ENCODE measurements at regions not wholly inside any gene's neighbourhood (a gene's known extent, or its start where the extent isn't known, plus 50 kb on each side); places are given as distances from the start of the nearest gene placed in this dataset.

- in situ Hi-C loops (cut with MboI; ENCODE audit: low sequenced_read_pairs in 4 of 4) = no loop called here
- Histone ChIP-seq H3K4me1 (peaks cover 0 to 4% of the 10 kb centered on the region in 2 donors), H3K4me3 (no peak overlapping the region), H3K36me3 (no peaks in the 10 kb centered on the region), H3K27me3 (no peaks in the 10 kb centered on the region), H3K27ac (no peak overlapping the region), H3K9me3 (no peaks in the 10 kb centered on the region)
- ATAC-seq (no peak), DNase-seq (no peak)
- TF ChIP-seq POLR2A (IDR thresholded peaks at IDR 0.05) = no peak
- TF ChIP-seq, protein P1, sequence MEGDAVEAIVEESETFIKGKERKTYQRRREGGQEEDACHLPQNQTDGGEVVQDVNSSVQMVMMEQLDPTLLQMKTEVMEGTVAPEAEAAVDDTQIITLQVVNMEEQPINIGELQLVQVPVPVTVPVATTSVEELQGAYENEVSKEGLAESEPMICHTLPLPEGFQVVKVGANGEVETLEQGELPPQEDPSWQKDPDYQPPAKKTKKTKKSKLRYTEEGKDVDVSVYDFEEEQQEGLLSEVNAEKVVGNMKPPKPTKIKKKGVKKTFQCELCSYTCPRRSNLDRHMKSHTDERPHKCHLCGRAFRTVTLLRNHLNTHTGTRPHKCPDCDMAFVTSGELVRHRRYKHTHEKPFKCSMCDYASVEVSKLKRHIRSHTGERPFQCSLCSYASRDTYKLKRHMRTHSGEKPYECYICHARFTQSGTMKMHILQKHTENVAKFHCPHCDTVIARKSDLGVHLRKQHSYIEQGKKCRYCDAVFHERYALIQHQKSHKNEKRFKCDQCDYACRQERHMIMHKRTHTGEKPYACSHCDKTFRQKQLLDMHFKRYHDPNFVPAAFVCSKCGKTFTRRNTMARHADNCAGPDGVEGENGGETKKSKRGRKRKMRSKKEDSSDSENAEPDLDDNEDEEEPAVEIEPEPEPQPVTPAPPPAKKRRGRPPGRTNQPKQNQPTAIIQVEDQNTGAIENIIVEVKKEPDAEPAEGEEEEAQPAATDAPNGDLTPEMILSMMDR (IDR thresholded peaks at IDR 0.05 in 4 of 5, conservative IDR thresholded peaks at IDR 0.05 in 1 of 5) = no peak
- intact Hi-C loops (cut with DNase I; ENCODE audit: low total_unique reads) = no loop called here
Measured at GRCh38 chr3:148030975-148031374, 621.8 kb downstream of the ZIC1 start.

GRCh38 chr3:148034353-148034752 lies 625.2 kb downstream of the ZIC1 start:
- Histone ChIP-seq H3K4me3 (no peak overlapping the region), H3K27me3 (no peaks in the 10 kb centered on the region), H3K36me3 (no peaks in the 10 kb centered on the region), H3K27ac (no peak overlapping the region), H3K9me3 (no peaks in the 10 kb centered on the region), H3K4me1 (no peaks in the 10 kb centered on the region)
- TF ChIP-seq, protein P1 (IDR thresholded peaks at IDR 0.05 in 4 of 5, conservative IDR thresholded peaks at IDR 0.05 in 1 of 5) = no peak
- no peak for TF ChIP-seq POLR2A (IDR thresholded peaks at IDR 0.05)
- DNase-seq (no peak), ATAC-seq (no peak)
- intact Hi-C loops (cut with DNase I; ENCODE audit: low total_unique reads) = no loop called here
- in situ Hi-C loops (cut with MboI; ENCODE audit: low sequenced_read_pairs in 4 of 4) = no loop called here

DNA sequence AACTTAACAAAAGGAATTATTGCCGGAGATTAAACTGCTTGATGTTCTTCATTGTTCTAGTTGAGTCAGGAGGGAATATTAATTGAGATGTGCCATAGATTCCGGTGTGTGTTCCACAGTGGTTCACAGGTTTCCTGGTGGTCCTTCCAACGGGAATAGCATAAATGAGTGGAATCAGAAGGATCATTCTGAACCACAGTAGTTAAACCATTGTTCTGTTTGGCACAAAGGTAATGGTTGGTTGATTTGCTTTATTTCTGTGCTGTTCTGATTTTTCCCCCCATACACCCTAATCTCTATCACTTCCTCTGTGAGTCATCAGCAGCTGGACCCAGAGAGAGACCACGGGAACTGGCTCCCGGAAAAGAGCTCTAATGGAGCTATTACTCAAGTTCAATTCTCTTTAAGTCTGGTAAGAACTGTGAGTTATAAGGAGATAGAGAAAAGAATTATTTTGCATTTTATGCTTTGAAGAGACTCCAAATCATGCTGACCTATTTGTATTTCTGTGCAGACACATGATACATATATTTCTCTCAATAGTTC lies 627.2 kb downstream of the ZIC1 start:
- Histone ChIP-seq H3K4me1 (no peaks in the 10 kb centered on the region), H3K4me3 (no peak overlapping the region), H3K36me3 (no peaks in the 10 kb centered on the region), H3K27me3 (no peaks in the 10 kb centered on the region), H3K9me3 (no peaks in the 10 kb centered on the region), H3K27ac (no peak overlapping the region)
- in situ Hi-C loops (cut with MboI; ENCODE audit: low sequenced_read_pairs in 4 of 4) (no loop called here), intact Hi-C loops (cut with DNase I; ENCODE audit: low total_unique reads) (no loop called here)
- DNase-seq (no peak), ATAC-seq (no peak)
- TF ChIP-seq, protein P1 (IDR thresholded peaks at IDR 0.05 in 4 of 5, conservative IDR thresholded peaks at IDR 0.05 in 1 of 5) = no peak
- no peak for TF ChIP-seq POLR2A (IDR thresholded peaks at IDR 0.05)

DNA sequence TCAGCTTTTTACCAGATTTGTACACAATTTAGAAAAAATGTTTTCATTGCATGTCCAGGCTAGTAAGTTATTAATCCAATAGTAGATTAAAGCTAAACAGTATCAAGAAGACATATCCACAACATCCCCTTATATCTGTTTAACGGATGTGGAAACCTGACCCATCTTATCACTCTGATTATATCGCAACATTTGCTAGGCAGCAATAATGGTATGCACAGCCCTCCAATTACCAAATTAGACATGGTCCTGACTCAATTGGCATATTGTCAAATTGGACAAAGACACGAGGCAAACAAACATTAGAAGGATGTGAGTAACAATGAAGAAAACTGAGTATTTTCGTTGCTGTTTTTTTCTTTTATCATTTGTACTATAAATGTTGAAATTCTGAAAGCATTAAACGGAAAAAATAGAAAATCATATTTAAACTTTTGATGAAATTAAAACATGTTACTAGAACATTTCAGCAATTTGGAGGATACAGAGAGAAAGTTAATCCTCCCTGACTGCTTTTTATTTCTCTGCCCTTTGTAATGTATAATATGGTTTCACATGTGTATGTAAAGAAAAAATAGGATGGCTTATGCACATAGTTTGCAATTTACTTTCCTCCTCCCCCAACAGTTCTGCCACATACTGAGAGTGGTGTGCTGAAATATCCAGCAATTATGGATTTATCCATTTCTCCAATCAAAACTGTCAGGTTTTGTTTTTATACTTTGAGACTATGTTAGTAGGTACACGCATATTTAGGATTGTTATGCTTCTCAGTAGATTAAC lies 633.7 kb downstream of the ZIC1 start:
- ATAC-seq = no peak
- intact Hi-C loops (cut with DNase I; ENCODE audit: low total_unique reads) = no loop called here
- H3K4me3 ChIP-seq = no peak overlapping the region
- H3K27ac ChIP-seq = no peak overlapping the region
- in situ Hi-C loops (cut with MboI; ENCODE audit: low sequenced_read_pairs in 4 of 4) = no loop called here
- no peaks in the 10 kb centered on the region for H3K27me3 ChIP-seq
- no peak for DNase-seq
- no peaks in the 10 kb centered on the region for H3K9me3 ChIP-seq
- no peaks in the 10 kb centered on the region for H3K4me1 ChIP-seq
- no peaks in the 10 kb centered on the region for H3K36me3 ChIP-seq
- TF ChIP-seq, protein P1 (IDR thresholded peaks at IDR 0.05 in 4 of 5, conservative IDR thresholded peaks at IDR 0.05 in 1 of 5) = no peak
- no peak for TF ChIP-seq POLR2A (IDR thresholded peaks at IDR 0.05)
